ENCODE measurements at regions not wholly inside any gene's neighbourhood (a gene's known extent, or its start where the extent isn't known, plus 50 kb on each side); places are given as distances from the start of the nearest gene placed in this dataset.
"Not testable (repeated sequence)": the region's sequence is repeated elsewhere in the genome, so short reads cannot be mapped to it uniquely, and the experiment has no call there.

GRCh38 chr22:49692499-49693225, 135.0 kb downstream of the BRD1 start:
- no peak for DNase-seq
- no peaks in the 10 kb centered on the region for H3K27me3 Mint-ChIP-seq (ENCODE audit: low read depth)
- no peak overlapping the region for H3K27ac Mint-ChIP-seq
- H3K36me3 Mint-ChIP-seq (ENCODE audit: insufficient read depth in 2 of 2), result peaks cover 3 to 5% of the 10 kb centered on the region in 2 donors
- no peak overlapping the region for H3K4me3 Mint-ChIP-seq
- H3K4me1 Mint-ChIP-seq (ENCODE audit: low read depth), result no peaks in the 10 kb centered on the region
- H3K9me3 Mint-ChIP-seq, result peaks cover 7 to 8% of the 10 kb centered on the region in 2 donors
- ATAC-seq (replicated peaks in 1 of 2), result no peak

DNA sequence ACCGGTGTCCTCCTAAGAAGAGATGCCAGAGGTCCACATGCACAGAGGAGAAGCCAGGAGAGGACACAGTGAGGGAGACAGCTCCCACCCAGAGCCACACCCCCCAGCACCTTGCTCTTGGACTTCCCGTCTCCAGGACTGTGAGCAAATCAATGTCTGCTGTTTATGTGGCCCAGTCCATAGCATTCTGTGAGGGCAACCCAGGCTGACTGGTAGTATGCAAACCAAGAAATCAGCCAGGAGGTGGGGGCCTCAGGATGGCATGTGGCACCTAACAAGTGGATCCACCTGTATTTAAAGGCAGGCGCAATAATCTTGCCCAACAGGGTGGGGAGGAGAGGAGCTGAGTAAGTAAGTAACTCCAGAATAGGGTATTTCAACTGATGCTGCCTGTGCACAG, 136.4 kb downstream of the BRD1 start:
- ATAC-seq (replicated peaks in 1 of 2), result no peak
- H3K4me1 Mint-ChIP-seq (ENCODE audit: low read depth), result no peaks in the 10 kb centered on the region
- no peak overlapping the region for H3K4me3 Mint-ChIP-seq
- peaks cover 1 to 2% of the 10 kb centered on the region in 2 donors for H3K9me3 Mint-ChIP-seq
- H3K36me3 Mint-ChIP-seq (ENCODE audit: insufficient read depth in 2 of 2), result peaks cover 0 to 3% of the 10 kb centered on the region in 2 donors
- no peak for DNase-seq
- H3K27ac Mint-ChIP-seq, result no peak overlapping the region
- no peaks in the 10 kb centered on the region for H3K27me3 Mint-ChIP-seq (ENCODE audit: low read depth)

DNA sequence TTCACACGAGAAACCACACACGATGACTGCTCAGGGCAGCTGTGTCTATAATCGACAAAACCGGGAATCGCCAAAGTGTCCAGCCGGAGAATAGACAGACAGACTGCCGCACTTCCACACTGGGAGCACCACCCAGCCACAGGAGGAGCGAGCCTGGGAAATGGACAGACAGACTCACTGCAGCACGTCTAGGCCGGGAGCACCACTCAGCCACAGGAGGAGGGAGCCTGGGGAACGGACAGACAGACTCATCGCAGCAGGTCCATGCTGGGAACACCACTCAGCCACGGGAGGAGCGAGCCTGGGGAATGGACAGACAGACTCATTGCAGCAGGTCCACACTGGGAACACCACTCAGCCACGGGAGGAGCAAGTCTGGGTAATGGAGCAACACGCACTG, 137.2 kb downstream of the BRD1 start:
- Mint-ChIP-seq H3K4me3 (no peak overlapping the region), H3K9me3 (no peaks in the 10 kb centered on the region), H3K36me3 (ENCODE audit: insufficient read depth in 2 of 2) (no peaks in the 10 kb centered on the region), H3K27ac (no peak overlapping the region), H3K27me3 (ENCODE audit: low read depth) (no peaks in the 10 kb centered on the region), H3K4me1 (ENCODE audit: low read depth) (no peaks in the 10 kb centered on the region)
- ATAC-seq (replicated peaks in 1 of 2), result no peak
- no peak for DNase-seq

DNA sequence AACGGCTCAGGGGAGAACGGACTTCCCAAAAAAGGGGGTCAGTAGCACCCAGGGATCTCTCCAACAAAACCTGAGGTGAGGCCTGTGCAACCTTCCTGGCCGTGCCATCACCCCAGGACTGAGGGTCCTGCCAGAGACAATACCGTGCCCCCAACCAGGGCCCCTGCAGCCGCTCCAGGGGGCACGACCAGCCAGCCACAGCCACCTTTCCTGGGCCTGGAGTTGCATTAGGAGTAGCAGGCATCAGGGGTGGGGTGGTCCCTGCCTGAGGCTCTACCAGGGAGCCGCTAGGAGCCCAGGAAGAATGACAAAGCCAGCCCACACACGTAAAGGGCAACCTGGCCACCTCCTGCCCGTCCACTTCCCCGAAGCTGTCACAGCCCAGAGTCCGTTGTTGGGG, 137.8 kb downstream of the BRD1 start:
- no peaks in the 10 kb centered on the region for H3K27me3 Mint-ChIP-seq (ENCODE audit: low read depth)
- H3K9me3 Mint-ChIP-seq, result no peaks in the 10 kb centered on the region
- no peak overlapping the region for H3K27ac Mint-ChIP-seq
- no peak overlapping the region for H3K4me3 Mint-ChIP-seq
- H3K36me3 Mint-ChIP-seq (ENCODE audit: insufficient read depth in 2 of 2), result no peaks in the 10 kb centered on the region
- no peaks in the 10 kb centered on the region for H3K4me1 Mint-ChIP-seq (ENCODE audit: low read depth)
- DNase-seq (no peak), ATAC-seq (replicated peaks in 1 of 2) (no peak)

- Mint-ChIP-seq H3K4me3 (no peak overlapping the region), H3K27ac (no peak overlapping the region), H3K9me3 (no peaks in the 10 kb centered on the region), H3K27me3 (ENCODE audit: low read depth) (no peaks in the 10 kb centered on the region), H3K36me3 (ENCODE audit: insufficient read depth in 2 of 2) (no peaks in the 10 kb centered on the region), H3K4me1 (ENCODE audit: low read depth) (no peaks in the 10 kb centered on the region)
- DNase-seq (no peak), ATAC-seq (replicated peaks in 1 of 2) (no peak)
These were observed 138.4 kb downstream of the BRD1 start for GRCh38 chr22:49689255-49689770.

DNA sequence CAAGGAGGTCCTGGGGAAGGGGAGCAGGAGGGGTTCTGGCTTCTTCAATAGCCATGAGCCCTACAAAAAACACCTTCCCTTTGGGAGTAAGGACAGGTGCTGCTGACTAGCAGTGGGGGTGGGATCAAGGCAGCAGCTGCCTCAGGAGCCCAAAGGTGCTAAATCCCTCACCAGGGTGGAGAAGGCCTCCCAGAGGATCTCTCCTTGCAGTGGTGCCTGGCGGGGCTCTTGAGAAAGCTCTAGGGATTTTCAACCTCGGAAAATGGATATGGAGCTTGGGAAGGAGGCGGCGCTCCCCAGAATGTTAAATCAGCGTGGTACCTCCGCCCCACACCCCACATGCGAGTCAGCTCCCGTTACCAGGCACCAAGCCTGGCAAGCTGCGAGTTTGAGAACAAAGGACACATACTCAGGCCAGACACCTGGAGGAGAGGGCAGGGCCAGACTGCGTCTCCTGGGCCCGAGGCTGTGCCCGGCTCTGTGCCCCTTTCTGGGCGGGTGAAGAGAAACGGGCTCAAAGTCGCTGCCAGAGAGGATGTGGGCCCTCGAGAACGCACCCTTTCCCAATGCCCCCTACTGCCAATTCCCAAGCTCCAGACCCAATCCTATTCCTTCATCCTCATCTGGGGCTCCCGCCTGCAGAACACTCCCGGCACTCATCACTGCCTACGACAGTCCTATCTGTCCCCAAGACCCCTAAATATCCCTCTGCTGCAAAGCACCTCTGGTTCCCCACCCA, 139.0 kb downstream of the BRD1 start:
- Mint-ChIP-seq H3K27ac (no peak overlapping the region), H3K27me3 (ENCODE audit: low read depth) (no peaks in the 10 kb centered on the region), H3K4me1 (ENCODE audit: low read depth) (no peaks in the 10 kb centered on the region), H3K4me3 (no peak overlapping the region), H3K9me3 (no peaks in the 10 kb centered on the region), H3K36me3 (ENCODE audit: insufficient read depth in 2 of 2) (no peaks in the 10 kb centered on the region)
- ATAC-seq (replicated peaks in 1 of 2), result no peak
- DNase-seq, result no peak

GRCh38 chr22:49687786-49688515, 139.7 kb downstream of the BRD1 start:
- DNase-seq, result no peak
- Mint-ChIP-seq H3K36me3 (ENCODE audit: insufficient read depth in 2 of 2) (no peaks in the 10 kb centered on the region), H3K27me3 (ENCODE audit: low read depth) (no peaks in the 10 kb centered on the region), H3K9me3 (no peaks in the 10 kb centered on the region), H3K27ac (no peak overlapping the region), H3K4me1 (ENCODE audit: low read depth) (no peaks in the 10 kb centered on the region), H3K4me3 (no peak overlapping the region)
- ATAC-seq (replicated peaks in 1 of 2), result no peak

GRCh38 chr22:49687333-49687732, 140.3 kb downstream of the BRD1 start:
- ATAC-seq (replicated peaks in 1 of 2), result no peak
- Mint-ChIP-seq H3K27ac (no peak overlapping the region), H3K27me3 (ENCODE audit: low read depth) (no peaks in the 10 kb centered on the region), H3K9me3 (no peaks in the 10 kb centered on the region), H3K4me1 (ENCODE audit: low read depth) (no peaks in the 10 kb centered on the region), H3K4me3 (no peak overlapping the region), H3K36me3 (ENCODE audit: insufficient read depth in 2 of 2) (no peaks in the 10 kb centered on the region)
- DNase-seq, result no peak

- Mint-ChIP-seq H3K27ac (no peak overlapping the region), H3K9me3 (no peaks in the 10 kb centered on the region), H3K36me3 (ENCODE audit: insufficient read depth in 2 of 2) (no peaks in the 10 kb centered on the region), H3K4me1 (ENCODE audit: low read depth) (no peaks in the 10 kb centered on the region), H3K27me3 (ENCODE audit: low read depth) (no peaks in the 10 kb centered on the region), H3K4me3 (no peak overlapping the region)
- ATAC-seq (replicated peaks in 1 of 2) (no peak), DNase-seq (no peak)
These were observed 141.0 kb downstream of the BRD1 start for GRCh38 chr22:49686495-49687219.

DNA sequence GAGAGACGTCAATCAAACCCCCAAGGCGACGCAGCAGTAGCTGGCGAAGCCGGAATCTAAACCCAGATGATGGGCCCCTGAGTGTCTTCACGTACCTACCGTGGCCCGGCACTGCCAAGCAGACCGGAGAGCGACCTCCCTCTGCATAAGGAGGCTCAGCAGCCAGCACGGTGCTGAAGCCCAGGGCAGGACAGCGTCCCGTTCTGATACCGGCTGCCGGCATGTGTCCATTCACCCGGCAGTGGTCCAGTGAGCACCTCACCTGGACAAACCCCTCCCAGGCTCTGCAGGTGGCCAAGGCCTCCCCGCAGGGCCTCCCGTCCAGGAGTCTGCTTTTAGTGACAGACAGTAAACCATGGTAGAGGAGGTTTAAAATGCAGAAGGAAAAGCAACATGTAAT, 142.0 kb downstream of the BRD1 start:
- H3K4me3 Mint-ChIP-seq, result no peak overlapping the region
- no peaks in the 10 kb centered on the region for H3K36me3 Mint-ChIP-seq (ENCODE audit: insufficient read depth in 2 of 2)
- H3K27ac Mint-ChIP-seq, result no peak overlapping the region
- no peaks in the 10 kb centered on the region for H3K27me3 Mint-ChIP-seq (ENCODE audit: low read depth)
- DNase-seq, result no peak
- no peak for ATAC-seq (replicated peaks in 1 of 2)
- H3K4me1 Mint-ChIP-seq (ENCODE audit: low read depth), result no peaks in the 10 kb centered on the region
- no peaks in the 10 kb centered on the region for H3K9me3 Mint-ChIP-seq

GRCh38 chr22:49685116-49685515, 142.6 kb downstream of the BRD1 start:
- Mint-ChIP-seq H3K4me3 (no peak overlapping the region), H3K27ac (no peak overlapping the region), H3K36me3 (ENCODE audit: insufficient read depth in 2 of 2) (no peaks in the 10 kb centered on the region), H3K27me3 (ENCODE audit: low read depth) (no peaks in the 10 kb centered on the region), H3K9me3 (no peaks in the 10 kb centered on the region), H3K4me1 (ENCODE audit: low read depth) (no peaks in the 10 kb centered on the region)
- no peak for ATAC-seq (replicated peaks in 1 of 2)
- no peak for DNase-seq

- H3K36me3 Mint-ChIP-seq (ENCODE audit: insufficient read depth in 2 of 2), result no peaks in the 10 kb centered on the region
- no peaks in the 10 kb centered on the region for H3K4me1 Mint-ChIP-seq (ENCODE audit: low read depth)
- no peaks in the 10 kb centered on the region for H3K27me3 Mint-ChIP-seq (ENCODE audit: low read depth)
- no peak overlapping the region for H3K27ac Mint-ChIP-seq
- no peak for DNase-seq
- H3K4me3 Mint-ChIP-seq, result no peak overlapping the region
- no peak for ATAC-seq (replicated peaks in 1 of 2)
- no peaks in the 10 kb centered on the region for H3K9me3 Mint-ChIP-seq
These were observed 144.6 kb downstream of the BRD1 start for GRCh38 chr22:49683032-49683431.

DNA sequence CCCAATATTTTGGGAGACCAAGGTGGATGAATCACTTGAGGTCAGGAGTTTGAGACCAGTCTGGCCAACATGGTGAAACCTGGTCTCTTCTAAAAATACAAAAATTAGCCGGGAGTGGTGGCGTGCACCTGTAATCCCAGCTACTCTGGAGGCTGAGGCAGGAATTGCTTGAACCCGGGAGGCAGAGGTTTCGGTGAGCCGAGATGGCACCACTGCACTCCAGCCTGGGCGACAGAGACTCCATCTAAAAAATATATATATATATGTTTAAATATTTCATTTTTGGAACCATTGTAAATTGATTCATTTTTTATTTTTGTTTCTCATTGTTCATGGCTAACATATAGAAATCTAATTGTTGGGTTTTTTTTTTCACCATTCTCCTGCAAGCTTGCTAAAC, 146.9 kb downstream of the BRD1 start:
- not testable (repeated sequence) for H3K9me3 Mint-ChIP-seq; H3K4me3 Mint-ChIP-seq; H3K36me3 Mint-ChIP-seq (ENCODE audit: insufficient read depth in 2 of 2); H3K4me1 Mint-ChIP-seq (ENCODE audit: low read depth); ATAC-seq (replicated peaks in 1 of 2); DNase-seq; H3K27ac Mint-ChIP-seq; H3K27me3 Mint-ChIP-seq (ENCODE audit: low read depth)
